Panc1 (cell line): ENCODE measurements at regions not wholly inside any gene's neighbourhood (a gene's known extent, or its start where the extent isn't known, plus 50 kb on each side); places are given as distances from the start of the nearest gene placed in this dataset.

Experiments used
- ATAC-seq: fragments of 200-7000 bp; cut with Tn5 transposase; 2 replicates; pipeline ENCODE4 v1.9.1; 2020; ENCODE audit warnings: mild to moderate bottlenecking, moderate library complexity
- BruUV-seq: library from RNA; stranded (reverse); fragments of 400-500 nt; replicated peaks from 2 replicates; lab custom pipeline; 2021; lab: Mats Ljungman, UMichigan
- CTCF ChIA-PET: fragments of 300-600 bp; sonication (Branson Sonifier 250); formaldehyde crosslinking; loops from one replicate; lab custom pipeline; 2022; ENCODE audit warnings: antibody characterized with exemption; lab: Charles Lee
- POLR2A ChIA-PET: fragments of 300-600 bp; sonication (Branson Sonifier 250); formaldehyde crosslinking; loops from one replicate; lab custom pipeline; 2022; ENCODE audit warnings: antibody characterized with exemption; lab: Charles Lee
- DNase-seq: peaks from one replicate; pipeline ENCODE4 v3.0.0-alpha.2; 2010; ENCODE audit warnings: low read depth, low spot score
- H3K27ac ChIP-seq: 2 replicates; pipeline ENCODE4 v1.5.1; 2011; ENCODE audit warnings: mild to moderate bottlenecking, low read length, inconsistent platforms
- H3K27me3 ChIP-seq: fragments of 200-500 bp; sonication (Bioruptor generic); 2 replicates; pipeline ENCODE4 v1.6.0; 2014; ENCODE audit warnings: low read length, inconsistent platforms; ENCODE audit not compliant: control insufficient read depth, insufficient read depth
- H3K36me3 ChIP-seq: fragments of 200-500 bp; sonication (Bioruptor generic); 2 replicates; pipeline ENCODE4 v1.5.1; 2014; ENCODE audit warnings: inconsistent platforms, mild to moderate bottlenecking, low read length, moderate library complexity; ENCODE audit not compliant: control insufficient read depth, insufficient read depth
- H3K4me1 ChIP-seq: 2 replicates; pipeline ENCODE4 v1.5.1; 2011; ENCODE audit warnings: inconsistent platforms, mild to moderate bottlenecking, low read length, moderate library complexity; ENCODE audit not compliant: control insufficient read depth, insufficient read depth
- H3K4me3 ChIP-seq, 2 experiments: 2 replicates each; pipeline ENCODE4 v1.5.1; 2011 to 2012; ENCODE audit warnings: low read depth in 2 of 2, low read length in 2 of 2, mild to moderate bottlenecking in 2 of 2, inconsistent platforms in 1 of 2, moderate library complexity in 1 of 2
- H3K9me3 ChIP-seq: fragments of 200-500 bp; sonication (Bioruptor generic); 2 replicates; pipeline ENCODE4 v1.5.1; 2014; ENCODE audit warnings: low read depth, mild to moderate bottlenecking, inconsistent platforms, low read length, moderate library complexity; ENCODE audit not compliant: control insufficient read depth, insufficient read depth
- POLR2AphosphoS5 ChIP-seq: IDR thresholded peaks from 2 replicates; pipeline ENCODE4 v1.6.1; 2012; ENCODE audit warnings: mild to moderate bottlenecking, low read depth, low read length, moderate library complexity
- SIN3A ChIP-seq: IDR thresholded peaks from 2 replicates; pipeline ENCODE4 v1.6.1; 2012; ENCODE audit warnings: low read depth, mild to moderate bottlenecking, low read length, moderate library complexity, borderline replicate concordance; ENCODE audit not compliant: insufficient read depth
- TCF7L2 ChIP-seq: IDR thresholded peaks from 2 replicates; pipeline ENCODE4 v1.6.1; 2011; ENCODE audit warnings: mild to moderate bottlenecking, low read depth, low read length, inconsistent platforms
- in situ Hi-C: cut with HindIII; loops from 2 replicates; pipeline ENCODE4 v1.10.0; 2016; ENCODE audit warnings: low sequenced_read_pairs, low pct_unique_long_range_greater_than_20kb
- intact Hi-C: fragments of 100-400 bp; cut with micrococcal nuclease; formaldehyde crosslinking; loops from one replicate; pipeline ENCODE4 v1.10.0; 2022; ENCODE audit not compliant: unreplicated experiment
- TF ChIP-seq, protein P1 (sequence below): fragments of 450-650 bp; IDR thresholded peaks from 2 replicates; pipeline ENCODE4 v1.5.1; 2017; ENCODE audit warnings: mild to moderate bottlenecking
- TF ChIP-seq, protein P2 (sequence below), 2 experiments: IDR thresholded peaks; 2 replicates each; pipeline ENCODE4 v1.6.1; 2011 to 2012; ENCODE audit warnings: low read depth in 2 of 2, control low read depth in 1 of 2, low read length in 1 of 2, mild to moderate bottlenecking in 1 of 2, moderate library complexity in 1 of 2; ENCODE audit not compliant: insufficient read depth in 1 of 2

DNA sequence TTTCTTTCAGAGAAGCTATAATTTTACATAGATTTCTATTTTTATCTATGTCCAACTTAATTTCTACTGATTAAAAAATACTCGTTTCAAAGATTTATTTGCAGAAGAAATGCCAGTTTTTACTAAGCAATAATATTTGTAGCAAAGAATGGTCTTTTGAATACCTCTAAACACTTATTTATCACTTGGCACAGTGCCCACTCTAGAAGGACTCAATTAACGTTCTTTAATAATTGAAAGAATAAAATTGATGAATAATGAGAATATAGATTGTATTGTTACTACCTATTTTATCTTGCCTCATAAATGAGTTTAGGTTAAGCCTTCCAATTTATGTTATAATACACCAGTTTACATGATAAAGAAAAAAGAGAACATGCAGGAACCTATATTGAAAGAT is 889.7 kb upstream of the CDH9 start:
- Histone ChIP-seq H3K4me1 (no peaks in the 10 kb centered on the region), H3K36me3 (no peaks in the 10 kb centered on the region), H3K9me3 (no peaks in the 10 kb centered on the region), H3K27me3 (no peaks in the 10 kb centered on the region), H3K27ac (no peak overlapping the region), H3K4me3 (no peak overlapping the region)
- no TSS peak for BruUV-seq
- CTCF ChIA-PET, result no interaction called here
- no peak for ATAC-seq
- TF ChIP-seq, protein P1, sequence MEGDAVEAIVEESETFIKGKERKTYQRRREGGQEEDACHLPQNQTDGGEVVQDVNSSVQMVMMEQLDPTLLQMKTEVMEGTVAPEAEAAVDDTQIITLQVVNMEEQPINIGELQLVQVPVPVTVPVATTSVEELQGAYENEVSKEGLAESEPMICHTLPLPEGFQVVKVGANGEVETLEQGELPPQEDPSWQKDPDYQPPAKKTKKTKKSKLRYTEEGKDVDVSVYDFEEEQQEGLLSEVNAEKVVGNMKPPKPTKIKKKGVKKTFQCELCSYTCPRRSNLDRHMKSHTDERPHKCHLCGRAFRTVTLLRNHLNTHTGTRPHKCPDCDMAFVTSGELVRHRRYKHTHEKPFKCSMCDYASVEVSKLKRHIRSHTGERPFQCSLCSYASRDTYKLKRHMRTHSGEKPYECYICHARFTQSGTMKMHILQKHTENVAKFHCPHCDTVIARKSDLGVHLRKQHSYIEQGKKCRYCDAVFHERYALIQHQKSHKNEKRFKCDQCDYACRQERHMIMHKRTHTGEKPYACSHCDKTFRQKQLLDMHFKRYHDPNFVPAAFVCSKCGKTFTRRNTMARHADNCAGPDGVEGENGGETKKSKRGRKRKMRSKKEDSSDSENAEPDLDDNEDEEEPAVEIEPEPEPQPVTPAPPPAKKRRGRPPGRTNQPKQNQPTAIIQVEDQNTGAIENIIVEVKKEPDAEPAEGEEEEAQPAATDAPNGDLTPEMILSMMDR, result no peak
- TF ChIP-seq, protein P2, sequence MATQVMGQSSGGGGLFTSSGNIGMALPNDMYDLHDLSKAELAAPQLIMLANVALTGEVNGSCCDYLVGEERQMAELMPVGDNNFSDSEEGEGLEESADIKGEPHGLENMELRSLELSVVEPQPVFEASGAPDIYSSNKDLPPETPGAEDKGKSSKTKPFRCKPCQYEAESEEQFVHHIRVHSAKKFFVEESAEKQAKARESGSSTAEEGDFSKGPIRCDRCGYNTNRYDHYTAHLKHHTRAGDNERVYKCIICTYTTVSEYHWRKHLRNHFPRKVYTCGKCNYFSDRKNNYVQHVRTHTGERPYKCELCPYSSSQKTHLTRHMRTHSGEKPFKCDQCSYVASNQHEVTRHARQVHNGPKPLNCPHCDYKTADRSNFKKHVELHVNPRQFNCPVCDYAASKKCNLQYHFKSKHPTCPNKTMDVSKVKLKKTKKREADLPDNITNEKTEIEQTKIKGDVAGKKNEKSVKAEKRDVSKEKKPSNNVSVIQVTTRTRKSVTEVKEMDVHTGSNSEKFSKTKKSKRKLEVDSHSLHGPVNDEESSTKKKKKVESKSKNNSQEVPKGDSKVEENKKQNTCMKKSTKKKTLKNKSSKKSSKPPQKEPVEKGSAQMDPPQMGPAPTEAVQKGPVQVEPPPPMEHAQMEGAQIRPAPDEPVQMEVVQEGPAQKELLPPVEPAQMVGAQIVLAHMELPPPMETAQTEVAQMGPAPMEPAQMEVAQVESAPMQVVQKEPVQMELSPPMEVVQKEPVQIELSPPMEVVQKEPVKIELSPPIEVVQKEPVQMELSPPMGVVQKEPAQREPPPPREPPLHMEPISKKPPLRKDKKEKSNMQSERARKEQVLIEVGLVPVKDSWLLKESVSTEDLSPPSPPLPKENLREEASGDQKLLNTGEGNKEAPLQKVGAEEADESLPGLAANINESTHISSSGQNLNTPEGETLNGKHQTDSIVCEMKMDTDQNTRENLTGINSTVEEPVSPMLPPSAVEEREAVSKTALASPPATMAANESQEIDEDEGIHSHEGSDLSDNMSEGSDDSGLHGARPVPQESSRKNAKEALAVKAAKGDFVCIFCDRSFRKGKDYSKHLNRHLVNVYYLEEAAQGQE (IDR thresholded peaks at IDR 0.05; ENCODE audit: insufficient read depth in 1 of 2, low read depth in 2 of 2, low read length in 1 of 2), result no peak
- TF ChIP-seq TCF7L2 (no peak), POLR2AphosphoS5 (no peak), SIN3A (no peak)
- POLR2A ChIA-PET, result no interaction called here
- in situ Hi-C loops, result no loop called here
- no peak for DNase-seq
- intact Hi-C loops, result no loop called here

DNA sequence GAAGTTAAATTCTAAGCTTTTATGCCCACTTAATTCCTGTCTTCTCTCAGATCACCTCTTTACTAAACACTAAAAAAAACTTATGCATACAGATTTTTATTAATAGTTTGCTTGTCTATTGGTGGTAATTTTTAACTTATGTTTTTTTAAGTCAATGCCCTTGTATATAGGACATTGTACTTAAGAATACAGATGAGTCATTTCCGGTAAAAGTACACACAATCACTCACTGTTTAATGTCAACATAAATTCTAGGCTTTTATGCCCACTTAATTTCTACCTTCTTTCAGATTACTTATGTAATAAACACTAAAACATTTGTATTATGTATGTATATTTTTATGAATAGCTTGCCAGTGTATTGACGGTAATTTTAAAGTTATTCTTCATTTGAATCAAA is 872.8 kb upstream of the CDH9 start:
- no TSS peak for BruUV-seq
- intact Hi-C loops (no loop called here), in situ Hi-C loops (no loop called here)
- POLR2A ChIA-PET, result no interaction called here
- no peak overlapping the region for H3K27ac ChIP-seq
- ATAC-seq (no peak), DNase-seq (no peak)
- no peaks in the 10 kb centered on the region for H3K36me3 ChIP-seq
- TF ChIP-seq POLR2AphosphoS5 (no peak), SIN3A (no peak)
- TF ChIP-seq, protein P2 (IDR thresholded peaks at IDR 0.05; ENCODE audit: insufficient read depth in 1 of 2, low read depth in 2 of 2, low read length in 1 of 2), result no peak
- no peaks in the 10 kb centered on the region for H3K4me1 ChIP-seq
- H3K9me3 ChIP-seq, result no peaks in the 10 kb centered on the region
- CTCF ChIA-PET, result no interaction called here
- H3K27me3 ChIP-seq, result no peaks in the 10 kb centered on the region
- H3K4me3 ChIP-seq, result no peak overlapping the region
